ENCODE measurements at regions not wholly inside any gene's neighbourhood (a gene's known extent, or its start where the extent isn't known, plus 50 kb on each side); places are given as distances from the start of the nearest gene placed in this dataset.

DNA sequence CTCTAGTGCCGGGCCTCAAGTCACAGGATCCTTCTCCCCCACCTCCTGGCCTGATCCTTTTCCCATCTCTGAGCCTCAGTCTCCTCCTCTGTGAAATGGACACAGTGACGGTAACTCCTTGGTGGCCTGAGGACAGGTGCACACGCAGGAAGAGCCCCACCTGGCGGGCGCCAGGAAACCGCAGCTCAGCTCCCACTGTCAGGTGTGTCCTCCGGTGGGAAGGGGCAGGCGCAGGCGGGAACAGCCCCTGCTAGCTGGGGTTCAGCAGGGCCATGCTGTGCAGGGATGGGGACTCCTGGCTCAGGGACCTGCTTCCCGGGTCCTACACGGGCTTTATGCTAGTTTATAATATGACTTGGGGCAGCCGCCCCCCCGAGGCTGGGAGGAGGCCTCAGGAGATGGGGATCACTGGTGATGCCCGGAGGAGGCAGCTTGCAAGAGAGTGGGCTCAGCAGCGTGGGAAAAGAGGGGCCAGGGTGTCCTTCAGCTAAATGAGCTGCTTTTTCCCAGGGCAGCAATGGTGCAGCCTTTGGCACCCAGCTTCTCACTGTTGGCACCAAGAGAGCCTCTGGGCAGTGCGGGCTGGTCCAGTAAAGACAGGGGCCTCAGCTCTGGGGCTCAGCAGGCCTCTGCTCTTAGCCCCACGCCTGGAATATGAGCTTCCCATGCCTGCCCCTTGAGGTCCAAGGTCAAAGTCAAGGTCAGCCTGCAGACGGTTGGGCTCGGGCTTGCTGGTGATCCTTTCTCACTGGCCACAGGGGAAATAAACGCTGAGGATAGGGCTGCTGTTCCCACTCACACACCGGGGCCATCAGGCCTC, 68.0 kb upstream of the FAM20C start:
- TF ChIP-seq, protein P1, sequence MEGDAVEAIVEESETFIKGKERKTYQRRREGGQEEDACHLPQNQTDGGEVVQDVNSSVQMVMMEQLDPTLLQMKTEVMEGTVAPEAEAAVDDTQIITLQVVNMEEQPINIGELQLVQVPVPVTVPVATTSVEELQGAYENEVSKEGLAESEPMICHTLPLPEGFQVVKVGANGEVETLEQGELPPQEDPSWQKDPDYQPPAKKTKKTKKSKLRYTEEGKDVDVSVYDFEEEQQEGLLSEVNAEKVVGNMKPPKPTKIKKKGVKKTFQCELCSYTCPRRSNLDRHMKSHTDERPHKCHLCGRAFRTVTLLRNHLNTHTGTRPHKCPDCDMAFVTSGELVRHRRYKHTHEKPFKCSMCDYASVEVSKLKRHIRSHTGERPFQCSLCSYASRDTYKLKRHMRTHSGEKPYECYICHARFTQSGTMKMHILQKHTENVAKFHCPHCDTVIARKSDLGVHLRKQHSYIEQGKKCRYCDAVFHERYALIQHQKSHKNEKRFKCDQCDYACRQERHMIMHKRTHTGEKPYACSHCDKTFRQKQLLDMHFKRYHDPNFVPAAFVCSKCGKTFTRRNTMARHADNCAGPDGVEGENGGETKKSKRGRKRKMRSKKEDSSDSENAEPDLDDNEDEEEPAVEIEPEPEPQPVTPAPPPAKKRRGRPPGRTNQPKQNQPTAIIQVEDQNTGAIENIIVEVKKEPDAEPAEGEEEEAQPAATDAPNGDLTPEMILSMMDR (IDR thresholded peaks at IDR 0.05): no peak
- TF ChIP-seq, protein P2, sequence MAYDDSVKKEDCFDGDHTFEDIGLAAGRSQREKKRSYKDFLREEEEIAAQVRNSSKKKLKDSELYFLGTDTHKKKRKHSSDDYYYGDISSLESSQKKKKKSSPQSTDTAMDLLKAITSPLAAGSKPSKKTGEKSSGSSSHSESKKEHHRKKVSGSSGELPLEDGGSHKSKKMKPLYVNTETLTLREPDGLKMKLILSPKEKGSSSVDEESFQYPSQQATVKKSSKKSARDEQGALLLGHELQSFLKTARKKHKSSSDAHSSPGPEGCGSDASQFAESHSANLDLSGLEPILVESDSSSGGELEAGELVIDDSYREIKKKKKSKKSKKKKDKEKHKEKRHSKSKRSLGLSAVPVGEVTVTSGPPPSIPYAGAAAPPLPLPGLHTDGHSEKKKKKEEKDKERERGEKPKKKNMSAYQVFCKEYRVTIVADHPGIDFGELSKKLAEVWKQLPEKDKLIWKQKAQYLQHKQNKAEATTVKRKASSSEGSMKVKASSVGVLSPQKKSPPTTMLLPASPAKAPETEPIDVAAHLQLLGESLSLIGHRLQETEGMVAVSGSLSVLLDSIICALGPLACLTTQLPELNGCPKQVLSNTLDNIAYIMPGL (CRISPR knock-in tag; IDR thresholded peaks at IDR 0.05): no peak
- TF ChIP-seq, protein P3, sequence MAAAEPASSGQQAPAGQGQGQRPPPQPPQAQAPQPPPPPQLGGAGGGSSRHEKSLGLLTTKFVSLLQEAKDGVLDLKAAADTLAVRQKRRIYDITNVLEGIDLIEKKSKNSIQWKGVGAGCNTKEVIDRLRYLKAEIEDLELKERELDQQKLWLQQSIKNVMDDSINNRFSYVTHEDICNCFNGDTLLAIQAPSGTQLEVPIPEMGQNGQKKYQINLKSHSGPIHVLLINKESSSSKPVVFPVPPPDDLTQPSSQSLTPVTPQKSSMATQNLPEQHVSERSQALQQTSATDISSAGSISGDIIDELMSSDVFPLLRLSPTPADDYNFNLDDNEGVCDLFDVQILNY (CRISPR knock-in tag; IDR thresholded peaks at IDR 0.05): no peak
- TF ChIP-seq, protein P4, sequence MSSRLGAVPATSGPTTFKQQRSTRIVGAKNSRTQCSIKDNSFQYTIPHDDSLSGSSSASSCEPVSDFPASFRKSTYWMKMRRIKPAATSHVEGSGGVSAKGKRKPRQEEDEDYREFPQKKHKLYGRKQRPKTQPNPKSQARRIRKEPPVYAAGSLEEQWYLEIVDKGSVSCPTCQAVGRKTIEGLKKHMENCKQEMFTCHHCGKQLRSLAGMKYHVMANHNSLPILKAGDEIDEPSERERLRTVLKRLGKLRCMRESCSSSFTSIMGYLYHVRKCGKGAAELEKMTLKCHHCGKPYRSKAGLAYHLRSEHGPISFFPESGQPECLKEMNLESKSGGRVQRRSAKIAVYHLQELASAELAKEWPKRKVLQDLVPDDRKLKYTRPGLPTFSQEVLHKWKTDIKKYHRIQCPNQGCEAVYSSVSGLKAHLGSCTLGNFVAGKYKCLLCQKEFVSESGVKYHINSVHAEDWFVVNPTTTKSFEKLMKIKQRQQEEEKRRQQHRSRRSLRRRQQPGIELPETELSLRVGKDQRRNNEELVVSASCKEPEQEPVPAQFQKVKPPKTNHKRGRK (CRISPR knock-in tag; IDR thresholded peaks at IDR 0.05; ENCODE audit: borderline replicate concordance): no peak
- TF ChIP-seq NFATC4 (CRISPR knock-in tag; IDR thresholded peaks at IDR 0.05): no peak
- no peak for TF ChIP-seq ZNF317 (CRISPR knock-in tag; IDR thresholded peaks at IDR 0.05; ENCODE audit: borderline replicate concordance, low read depth)
- no peak for TF ChIP-seq CBFB (CRISPR knock-in tag; IDR thresholded peaks at IDR 0.05; ENCODE audit: low read depth)
- TF ChIP-seq, protein P5, sequence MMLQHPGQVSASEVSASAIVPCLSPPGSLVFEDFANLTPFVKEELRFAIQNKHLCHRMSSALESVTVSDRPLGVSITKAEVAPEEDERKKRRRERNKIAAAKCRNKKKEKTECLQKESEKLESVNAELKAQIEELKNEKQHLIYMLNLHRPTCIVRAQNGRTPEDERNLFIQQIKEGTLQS (CRISPR knock-in tag; conservative IDR thresholded peaks at IDR 0.05): no peak
- no peak for TF ChIP-seq ZBTB21 (CRISPR knock-in tag; IDR thresholded peaks at IDR 0.05; ENCODE audit: borderline replicate concordance)
- TF ChIP-seq ZNF423 (CRISPR knock-in tag; IDR thresholded peaks at IDR 0.05): no peak
